H1 (cell line): ENCODE measurements at regions not wholly inside any gene's neighbourhood (a gene's known extent, or its start where the extent isn't known, plus 50 kb on each side); places are given as distances from the start of the nearest gene placed in this dataset.

Experiments used
- ASH2L ChIP-seq: fragments of 200-600, 300-600 bp; sonication (generic); IDR thresholded peaks from one replicate; pipeline ENCODE4 v1.7.1; 2017; ENCODE audit warnings: low read length
- ATF2 ChIP-seq: IDR thresholded peaks from 2 replicates; pipeline ENCODE4 v1.6.1; 2012; ENCODE audit warnings: low read length, inconsistent platforms
- ATF3 ChIP-seq: IDR thresholded peaks from 2 replicates; pipeline ENCODE4 v1.6.1; 2011; ENCODE audit warnings: low read depth, mild to moderate bottlenecking, low read length; ENCODE audit not compliant: insufficient read depth
- CHD1 ChIP-seq: IDR thresholded peaks from 2 replicates; pipeline ENCODE4 v1.6.1; 2012; ENCODE audit warnings: low read depth, low read length, improper control_type of control experiment
- CTCF ChIP-seq, 3 experiments: IDR thresholded peaks; 1 replicate in 2 of 3; 2 replicates in 1 of 3; pipeline versions ENCODE4 v1.5.1 to v1.6.1; 2011; ENCODE audit warnings: low read length in 3 of 3, mild to moderate bottlenecking in 3 of 3, inconsistent platforms in 2 of 3, low read depth in 1 of 3, moderate library complexity in 1 of 3; ENCODE audit not compliant: insufficient read depth in 1 of 3; ENCODE audit errors: control extremely low read depth in 1 of 3
- GABPA ChIP-seq: IDR thresholded peaks from 2 replicates; pipeline ENCODE4 v1.6.1; 2011; ENCODE audit warnings: mild to moderate bottlenecking, low read length, moderate library complexity, borderline replicate concordance; ENCODE audit not compliant: insufficient read depth
- HDAC2 ChIP-seq, 2 experiments: fragments of 300-600 bp in 1 of 2; sonication (generic) in 1 of 2; IDR thresholded peaks; 2 replicates each; pipeline ENCODE4 v1.6.1; 2011 to 2012; ENCODE audit warnings: low read depth in 2 of 2, low read length in 2 of 2, mild to moderate bottlenecking in 2 of 2, moderate library complexity in 2 of 2, borderline replicate concordance in 1 of 2, inconsistent platforms in 1 of 2
- HDAC6 ChIP-seq: IDR thresholded peaks from one replicate; pipeline ENCODE4 v1.7.1; 2012; ENCODE audit warnings: low read depth, mild to moderate bottlenecking, inconsistent platforms, low read length, moderate library complexity
- JUN ChIP-seq: IDR thresholded peaks from 2 replicates; pipeline ENCODE4 v1.6.1; 2011; ENCODE audit warnings: low read depth, mild to moderate bottlenecking, improper control_type of control experiment, low read length
- KDM5A ChIP-seq: fragments of 200-600 bp; IDR thresholded peaks from 2 replicates; pipeline ENCODE4 v1.7.1; 2012; ENCODE audit warnings: mild to moderate bottlenecking, low read length, inconsistent platforms, mixed read lengths
- MAX ChIP-seq: IDR thresholded peaks from 2 replicates; pipeline ENCODE4 v1.6.1; 2012; ENCODE audit warnings: inconsistent platforms
- NRF1 ChIP-seq: IDR thresholded peaks from 2 replicates; pipeline ENCODE4 v1.6.1; 2011; ENCODE audit warnings: mild to moderate bottlenecking, low read depth, low read length, improper control_type of control experiment
- POLR2AphosphoS5 ChIP-seq: IDR thresholded peaks from 2 replicates; pipeline ENCODE4 v1.6.1; 2011; ENCODE audit warnings: low read depth, low read length
- POU5F1 ChIP-seq: IDR thresholded peaks from 2 replicates; pipeline ENCODE4 v1.6.1; 2011; ENCODE audit warnings: low read depth, mild to moderate bottlenecking, low read length, moderate library complexity
- RBBP5 ChIP-seq: IDR thresholded peaks from 2 replicates; pipeline ENCODE4 v1.7.1; 2012; ENCODE audit warnings: low read depth, mild to moderate bottlenecking, inconsistent platforms, low read length, moderate library complexity, borderline replicate concordance
- RFX5 ChIP-seq: IDR thresholded peaks from 2 replicates; pipeline ENCODE4 v1.6.1; 2011; ENCODE audit warnings: low read depth, low read length, improper control_type of control experiment, borderline replicate concordance
- SIN3A ChIP-seq, 2 experiments: IDR thresholded peaks in 1 of 2; conservative IDR thresholded peaks in 1 of 2; 2 replicates each; pipeline ENCODE4 v1.6.1; 2011 to 2012; ENCODE audit warnings: low read length in 2 of 2, improper control_type of control experiment in 1 of 2, low read depth in 1 of 2, mild to moderate bottlenecking in 1 of 2
- SP2 ChIP-seq: IDR thresholded peaks from 2 replicates; pipeline ENCODE4 v1.6.1; 2012; ENCODE audit warnings: mild to moderate bottlenecking, low read length, inconsistent platforms
- SRF ChIP-seq: IDR thresholded peaks from 2 replicates; pipeline ENCODE4 v1.6.1; 2011; ENCODE audit warnings: mild to moderate bottlenecking, low read depth, low read length, moderate library complexity
- TAF7 ChIP-seq: optimal IDR thresholded peaks from 2 replicates; pipeline ENCODE3; 2011; ENCODE audit warnings: low read depth, mild to moderate bottlenecking, inconsistent platforms, low read length, moderate library complexity, borderline replicate concordance
- TBP ChIP-seq: IDR thresholded peaks from 2 replicates; pipeline ENCODE4 v1.6.1; 2011; ENCODE audit warnings: low read depth, low read length, improper control_type of control experiment

GRCh38 chr12:5246196-5246595, 185.7 kb upstream of the NTF3 start (continued):
- TF ChIP-seq SIN3A (conservative IDR thresholded peaks at IDR 0.05 in 1 of 2, IDR thresholded peaks at IDR 0.05 in 1 of 2; ENCODE audit: low read depth in 1 of 2, low read length in 2 of 2), result no peak; a peak in 1 of 4 replicates
- no peak for TF ChIP-seq POLR2AphosphoS5
- TF ChIP-seq MAX, result 0 out of 2 replicates have a peak, but pooled peaks have one; percentile 34
- peak; percentile 45 for TF ChIP-seq ASH2L
- no peak for TF ChIP-seq CTCF (IDR thresholded peaks at IDR 0.05; ENCODE audit: control extremely low read depth in 1 of 3, insufficient read depth in 1 of 3, low read depth in 1 of 3, low read length in 3 of 3)
- no peak for TF ChIP-seq CHD1
- TF ChIP-seq HDAC6, result no peak
- TF ChIP-seq RBBP5, result no peak
- TF ChIP-seq TAF7, result no peak
- 0 out of 4 replicates have a peak, but pooled peaks of 1 of the 2 experiments have one; percentile 13 for TF ChIP-seq HDAC2 (IDR thresholded peaks at IDR 0.05; ENCODE audit: borderline replicate concordance in 1 of 2, low read depth in 2 of 2, low read length in 2 of 2)
- TF ChIP-seq GABPA, result no peak
- no peak for TF ChIP-seq POU5F1
- TF ChIP-seq TBP, result no peak
- no peak for TF ChIP-seq JUN
- TF ChIP-seq RFX5, result no peak
- TF ChIP-seq KDM5A, result no peak
- no peak for TF ChIP-seq SRF
- TF ChIP-seq NRF1, result no peak
- no peak for TF ChIP-seq ATF3
- TF ChIP-seq ATF2, result no peak
- no peak for TF ChIP-seq SP2
